Epithelial cell of prostate (primary cell): ENCODE measurements at regions not wholly inside any gene's neighbourhood (a gene's known extent, or its start where the extent isn't known, plus 50 kb on each side); places are given as distances from the start of the nearest gene placed in this dataset.

Source experiments
- DNase-seq: peaks from one replicate; pipeline ENCODE4 v3.0.0-alpha.2; 2011; ENCODE audit warnings: low read depth, low spot score
- H3K27ac ChIP-seq: fragments of 450-650 bp; 2 replicates; pipeline ENCODE4 v1.5.1; 2017; ENCODE audit warnings: mild to moderate bottlenecking

DNA sequence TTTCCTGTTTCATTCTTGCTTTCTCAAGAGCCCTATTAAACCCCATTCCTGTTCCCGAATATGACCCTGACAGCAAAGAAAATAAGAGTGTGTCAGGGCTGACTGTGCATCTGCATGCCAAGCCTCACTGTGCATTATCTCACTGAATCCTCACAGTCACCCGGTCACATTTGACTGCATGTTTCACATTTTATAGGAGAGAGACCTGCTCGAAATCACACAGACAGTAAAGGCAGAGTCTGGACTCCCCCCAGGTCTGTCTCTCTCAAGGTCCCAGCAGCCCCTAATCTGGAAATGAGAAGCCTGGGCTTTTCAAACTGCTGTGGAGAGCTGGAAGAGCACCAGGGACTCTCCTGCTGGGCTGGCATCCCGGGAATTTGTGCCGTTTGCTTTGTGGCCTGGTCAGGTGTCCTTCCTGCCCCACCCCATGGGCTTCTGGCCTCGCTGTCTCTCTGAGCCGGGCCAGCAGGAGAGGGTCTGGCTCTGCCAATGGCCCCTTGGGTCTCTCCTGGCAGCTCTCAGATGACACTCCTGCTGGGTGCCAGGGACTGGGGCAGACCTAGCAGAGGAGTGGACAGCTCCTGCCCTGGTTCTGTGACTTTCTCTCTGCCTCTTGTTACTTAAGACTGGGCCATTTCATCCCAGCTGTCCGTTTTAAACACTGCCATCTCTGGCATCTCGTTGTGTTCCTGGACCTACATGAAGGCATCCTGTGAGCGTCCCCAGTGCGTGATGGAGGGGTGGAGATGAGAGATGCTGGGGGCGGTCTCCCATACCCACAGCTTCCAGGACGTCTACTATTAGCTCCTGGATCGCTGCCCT, 173.6 kb downstream of the ARHGAP12 start:
- no peak for DNase-seq
- H3K27ac ChIP-seq: peak overlapping the region; percentile 43

DNA sequence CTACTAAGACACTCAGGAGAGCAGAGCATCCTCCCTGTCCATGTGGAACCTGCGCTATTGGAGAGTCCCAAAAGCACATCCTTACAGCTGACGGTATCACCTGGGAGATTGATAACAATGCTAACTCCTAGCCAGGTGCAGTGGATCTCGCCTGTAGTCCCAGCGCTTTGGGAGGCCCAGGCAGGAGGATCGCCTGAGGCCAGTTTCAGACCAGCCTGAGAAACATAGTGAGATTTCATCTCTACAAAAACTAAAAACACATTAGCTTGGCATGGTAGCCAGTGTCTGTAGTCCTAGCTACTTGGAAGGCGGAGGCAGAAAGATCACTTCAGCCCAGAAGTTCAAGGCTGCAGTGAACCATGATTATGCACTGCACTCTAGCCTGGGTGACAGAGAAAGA, 174.9 kb downstream of the ARHGAP12 start:
- no peak overlapping the region for H3K27ac ChIP-seq
- no peak for DNase-seq

DNA sequence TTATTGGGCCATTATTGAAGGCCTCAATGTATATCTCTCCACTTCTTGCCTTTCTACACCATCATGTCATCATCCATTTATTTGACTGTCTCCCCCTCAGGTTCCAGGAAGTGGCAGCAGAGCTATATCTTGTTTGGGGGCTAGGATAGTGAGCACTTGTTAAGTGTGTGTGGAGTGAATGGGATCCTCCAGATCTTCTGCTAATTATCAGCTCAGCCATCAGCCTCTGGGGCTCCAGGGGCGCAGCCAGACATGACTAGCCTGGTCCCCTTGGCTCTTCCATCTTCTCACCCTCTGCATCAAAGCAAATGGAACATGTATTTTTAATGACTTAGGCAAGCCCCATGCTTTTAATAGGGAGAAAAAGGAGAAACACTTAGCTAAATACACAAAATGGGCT, 176.5 kb downstream of the ARHGAP12 start:
- DNase-seq: no peak
- no peak overlapping the region for H3K27ac ChIP-seq

DNA sequence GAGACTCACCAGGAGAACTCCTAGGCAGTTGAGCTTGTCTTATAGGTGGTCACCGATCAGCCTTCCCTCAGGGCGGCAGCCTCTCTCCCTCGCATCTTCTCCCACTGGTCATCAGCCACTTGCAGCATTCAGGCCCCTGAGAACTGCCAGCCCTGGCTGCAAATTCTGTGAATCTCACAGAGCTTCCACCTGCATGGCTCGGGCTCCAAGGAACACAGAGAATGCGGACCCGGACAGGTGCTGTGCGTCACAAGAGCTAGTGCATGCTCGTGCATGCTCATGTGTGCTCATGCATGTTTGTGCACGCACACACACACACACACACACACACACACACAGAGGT, 176.9 kb downstream of the ARHGAP12 start:
- no peak overlapping the region for H3K27ac ChIP-seq
- DNase-seq: no peak

DNA sequence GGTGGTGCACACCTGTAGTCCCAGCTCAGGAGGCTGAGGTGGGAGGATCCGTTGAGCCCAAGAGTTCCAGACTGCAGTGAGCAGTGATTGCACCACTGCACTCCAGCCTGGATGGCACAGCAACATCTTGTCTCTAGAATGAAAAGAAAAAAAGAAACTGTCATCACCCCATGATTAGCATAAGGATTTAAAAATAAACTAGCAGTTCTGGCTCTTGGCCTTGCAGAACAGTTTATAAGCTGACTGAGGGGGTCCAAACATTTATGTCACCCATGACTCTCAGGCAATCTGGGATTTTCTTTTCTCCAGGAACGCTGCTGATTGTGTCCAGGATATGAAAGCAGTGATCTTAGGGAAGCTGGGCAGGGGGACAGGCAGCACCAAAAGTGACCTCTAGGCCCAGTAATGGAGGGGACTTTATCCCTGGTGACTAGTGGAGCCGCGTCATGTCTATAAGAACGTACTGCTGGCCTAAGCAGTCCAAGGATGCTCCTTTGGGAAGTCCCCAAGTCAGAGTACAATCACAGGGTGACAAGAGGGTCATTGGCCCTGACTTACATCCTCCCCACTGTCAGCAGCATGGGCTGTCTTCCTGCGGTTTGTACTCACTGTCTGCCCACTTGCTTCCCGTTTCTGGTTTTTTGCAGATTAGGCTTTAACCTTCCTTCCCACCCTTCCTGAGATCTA, 177.4 kb downstream of the ARHGAP12 start:
- no peak overlapping the region for H3K27ac ChIP-seq
- DNase-seq: no peak

DNA sequence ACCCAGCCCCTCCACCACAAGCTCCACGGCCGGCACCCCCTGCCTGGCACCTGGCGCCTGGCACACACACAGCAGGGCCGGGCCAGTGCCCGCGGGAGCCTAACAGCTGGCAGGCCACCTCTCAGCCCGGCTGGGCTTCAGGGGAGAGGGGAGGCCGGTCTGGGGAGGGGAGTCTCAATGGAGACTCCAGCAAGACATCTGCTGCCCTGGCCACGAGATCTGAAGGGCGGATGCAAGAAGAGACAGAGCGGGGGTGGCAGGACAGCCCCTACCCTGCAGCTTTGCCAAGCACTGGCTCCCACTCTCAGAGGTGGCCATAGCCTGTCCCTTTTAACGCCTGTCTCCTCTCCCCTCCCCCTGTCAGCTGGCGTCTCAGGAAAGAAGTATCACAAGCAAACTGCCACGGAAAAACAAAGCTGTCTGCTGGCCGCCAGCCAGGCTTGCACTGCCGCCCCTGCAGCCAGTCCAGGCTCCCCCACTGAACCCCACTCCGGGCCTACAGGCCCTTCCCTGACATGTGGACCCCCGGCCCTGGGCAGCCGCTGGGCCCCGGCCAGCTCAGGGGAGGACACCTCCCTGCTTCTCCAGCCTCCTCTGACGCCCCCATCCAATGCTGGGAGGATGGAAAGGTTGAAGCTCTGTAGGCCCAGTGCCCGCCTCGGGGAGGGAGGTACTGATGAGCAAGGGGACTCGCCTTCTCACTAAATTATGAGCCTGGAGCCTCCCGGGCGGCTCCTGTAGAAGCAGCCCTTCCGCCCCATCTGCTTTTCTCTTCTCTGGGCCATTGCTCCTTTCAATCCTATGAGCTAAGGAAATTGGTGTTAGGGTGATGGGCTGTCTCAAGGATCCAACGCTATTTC, 178.4 kb downstream of the ARHGAP12 start:
- no peak for DNase-seq
- H3K27ac ChIP-seq: no peak overlapping the region

DNA sequence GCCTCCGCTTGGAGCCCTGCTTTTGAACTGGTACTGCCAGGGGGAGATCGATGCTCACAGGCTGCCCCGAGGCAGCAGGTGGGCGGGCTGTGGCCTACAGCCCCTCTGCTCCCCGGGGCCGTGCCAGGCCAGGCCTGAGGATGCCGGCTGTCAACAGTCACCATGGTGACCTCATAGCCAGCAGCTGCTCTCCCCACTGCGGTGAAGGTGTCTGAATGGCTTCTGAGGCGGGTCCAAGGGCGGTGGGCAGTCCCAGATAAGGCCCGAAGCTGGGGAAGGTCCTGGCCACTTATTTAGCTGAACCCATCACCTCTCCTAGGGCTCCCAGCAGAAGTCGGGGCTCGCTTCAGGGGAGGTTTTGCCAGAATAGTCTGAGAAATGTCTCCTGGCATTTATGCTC, 179.3 kb downstream of the ARHGAP12 start:
- H3K27ac ChIP-seq: no peak overlapping the region
- DNase-seq: no peak

DNA sequence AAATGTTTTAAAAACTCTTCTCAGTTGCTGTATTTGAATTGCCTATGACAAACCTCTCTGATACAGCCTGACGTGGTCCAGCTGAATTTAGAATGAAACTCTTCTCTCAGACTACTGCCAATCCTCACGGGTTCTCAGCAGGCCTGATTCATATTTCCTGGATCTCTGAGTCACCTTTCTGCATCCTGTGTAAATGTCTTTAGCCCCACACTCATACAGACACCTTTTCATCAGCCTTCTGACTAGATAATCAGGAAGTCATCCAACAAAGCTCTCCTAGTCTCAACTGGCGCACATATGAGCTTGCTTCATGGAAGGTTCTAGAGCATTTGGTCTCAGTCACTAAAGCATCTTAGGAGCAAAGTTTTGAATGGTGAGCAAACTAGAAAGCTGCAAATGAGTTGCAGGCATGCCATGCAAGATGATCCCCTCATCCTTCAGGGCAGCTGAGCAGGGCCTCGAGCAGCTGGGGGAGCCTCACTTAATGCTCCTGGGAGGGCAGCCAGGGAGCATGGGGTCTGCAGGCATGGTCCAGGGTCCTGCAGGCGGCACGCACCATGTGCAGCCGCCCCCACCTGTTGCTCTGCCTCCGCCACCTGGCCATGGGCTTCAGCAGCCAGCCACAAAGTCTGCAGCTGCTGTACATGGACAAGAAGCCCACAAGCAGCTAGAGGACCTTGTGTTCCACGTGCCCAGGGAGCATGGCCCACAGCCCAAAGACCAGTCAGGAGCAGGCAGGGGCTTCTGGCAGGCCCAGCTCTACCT, 182.8 kb downstream of the ARHGAP12 start:
- H3K27ac ChIP-seq: peak overlapping the region; percentile 93
- DNase-seq: peak; percentile 88

DNA sequence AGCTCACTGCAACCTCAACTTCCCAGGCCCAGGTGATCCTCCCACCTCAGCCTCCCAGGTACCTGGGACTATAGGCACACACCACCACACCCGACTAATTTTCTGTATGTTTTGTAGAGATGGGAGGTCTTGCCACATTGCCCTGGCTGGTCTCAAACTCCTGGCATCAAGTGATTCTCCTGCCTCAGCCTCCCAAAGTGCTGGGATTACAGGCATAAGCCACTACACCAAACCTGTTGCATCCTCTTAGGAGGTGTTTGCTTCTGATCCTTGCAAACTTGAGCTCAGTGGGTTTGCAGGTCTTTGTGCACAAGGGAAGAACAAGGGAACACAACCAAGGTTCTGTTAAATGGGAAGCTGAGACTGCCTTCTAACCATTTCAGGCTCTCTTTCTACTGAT, 184.6 kb downstream of the ARHGAP12 start:
- no peak for DNase-seq
- no peak overlapping the region for H3K27ac ChIP-seq

DNA sequence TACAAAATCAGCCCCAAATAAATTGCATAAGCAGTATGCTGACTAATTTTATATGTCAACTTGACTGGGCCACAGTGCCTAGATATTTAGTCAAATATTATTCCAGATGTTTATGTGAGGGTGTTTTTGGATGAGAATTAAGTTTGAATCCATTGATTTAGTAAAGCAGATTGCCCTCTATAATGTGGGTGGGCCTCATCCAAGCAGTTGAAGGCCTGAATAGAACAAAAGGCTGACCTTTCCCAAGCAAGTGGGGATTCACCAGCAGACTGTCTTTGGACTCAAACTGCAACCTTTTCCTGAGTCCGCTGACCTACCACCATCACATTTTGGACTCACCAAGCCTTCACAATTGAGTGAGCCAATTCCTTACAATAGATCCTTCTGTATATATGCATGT, 186.4 kb downstream of the ARHGAP12 start:
- DNase-seq: no peak
- no peak overlapping the region for H3K27ac ChIP-seq

DNA sequence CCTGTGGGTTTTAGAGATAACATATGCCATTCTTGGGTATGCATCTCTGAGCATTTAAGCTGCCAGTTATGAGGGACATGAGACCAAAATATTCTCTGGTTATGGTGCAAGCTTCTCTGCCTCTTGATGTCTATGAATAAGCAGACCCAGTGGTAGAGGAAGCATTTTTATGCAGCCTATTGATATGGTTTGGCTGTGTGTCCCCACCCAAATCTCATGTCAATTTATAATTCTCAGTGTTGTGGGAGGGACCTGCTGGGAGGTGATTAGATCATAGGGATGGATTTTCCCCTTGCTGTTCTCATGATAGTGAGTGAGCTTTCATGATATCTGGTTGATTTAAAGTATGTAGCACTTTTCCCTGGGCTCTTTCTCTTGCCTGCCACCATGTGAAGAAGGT, 187.2 kb downstream of the ARHGAP12 start:
- DNase-seq: no peak
- no peak overlapping the region for H3K27ac ChIP-seq

DNA sequence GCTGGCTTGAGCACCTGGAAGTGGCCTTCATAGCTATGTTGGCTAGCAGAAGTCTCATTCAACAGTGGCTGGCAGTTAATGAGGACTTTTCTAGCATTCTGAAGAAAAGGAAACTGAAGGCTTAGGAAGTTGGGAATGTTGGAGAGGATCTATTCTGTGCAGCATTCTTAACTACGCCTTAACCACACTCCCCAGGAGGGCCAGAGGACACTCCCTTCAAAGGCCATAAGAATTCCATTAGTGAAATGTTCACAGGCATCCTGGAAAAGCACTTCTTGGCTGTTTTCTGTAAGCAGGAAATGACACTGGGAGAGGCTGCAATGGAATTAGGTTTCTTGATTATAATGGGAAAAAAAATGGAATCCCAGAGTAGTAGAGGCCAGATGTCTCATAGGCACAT, 188.9 kb downstream of the ARHGAP12 start:
- H3K27ac ChIP-seq: no peak overlapping the region
- DNase-seq: no peak

DNA sequence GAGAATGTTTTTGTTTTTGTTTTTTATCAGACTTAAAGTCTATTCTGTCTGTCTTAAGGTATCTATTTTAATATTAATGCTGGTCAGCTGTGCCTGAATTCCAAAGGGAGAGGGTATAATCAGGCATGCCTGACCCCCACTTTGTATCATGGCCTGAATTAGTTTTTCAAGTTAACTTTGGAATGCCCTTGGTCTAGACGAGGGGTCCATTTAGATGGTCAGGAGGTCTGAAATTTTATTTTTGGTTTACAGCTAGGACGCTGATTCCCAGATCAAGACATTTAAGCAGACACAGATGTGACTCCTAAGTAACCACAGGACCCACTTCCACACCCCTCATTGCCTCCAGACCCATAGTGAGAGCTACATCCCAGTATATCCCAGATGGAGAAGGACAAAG, 189.5 kb downstream of the ARHGAP12 start:
- H3K27ac ChIP-seq: no peak overlapping the region
- DNase-seq: no peak

DNA sequence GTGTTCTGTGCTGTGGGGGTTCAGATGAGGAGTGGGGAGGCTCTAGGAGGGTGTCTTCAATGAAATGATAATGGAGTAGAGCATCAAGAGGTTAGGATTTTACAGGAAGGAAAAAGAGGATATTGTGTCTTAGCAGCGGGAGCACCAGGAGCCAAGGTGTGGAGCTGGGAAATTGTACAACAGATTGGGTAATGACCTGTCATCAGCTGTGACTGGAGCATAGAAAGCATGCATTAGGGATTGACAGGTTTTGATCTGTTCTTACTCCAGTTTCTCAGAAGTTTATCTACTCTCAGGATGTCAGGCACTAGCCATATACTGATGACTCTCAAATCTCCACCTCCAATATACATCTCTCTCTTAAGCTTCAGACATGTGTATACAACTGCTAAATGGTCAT, 196.9 kb downstream of the ARHGAP12 start:
- DNase-seq: no peak
- no peak overlapping the region for H3K27ac ChIP-seq

DNA sequence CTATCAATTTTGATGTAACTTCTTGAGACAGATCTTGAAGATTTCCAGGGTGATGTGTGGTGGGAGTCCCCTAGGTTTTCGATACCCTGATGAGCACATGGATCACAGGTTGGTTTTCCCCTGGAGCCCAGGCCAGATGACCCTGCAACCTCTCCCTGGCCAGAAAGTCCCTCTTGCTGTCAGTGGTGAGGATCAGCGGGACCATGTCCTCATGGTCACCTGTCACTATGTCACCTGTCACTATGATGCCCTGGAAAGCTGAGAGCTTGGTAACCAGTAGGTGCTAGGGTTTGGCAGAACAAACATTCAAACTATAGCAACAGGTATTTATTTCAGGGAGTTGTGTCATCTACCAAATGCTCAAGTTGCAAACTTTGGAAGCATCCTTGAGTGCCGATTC, 197.9 kb downstream of the ARHGAP12 start:
- H3K27ac ChIP-seq: no peak overlapping the region
- no peak for DNase-seq

DNA sequence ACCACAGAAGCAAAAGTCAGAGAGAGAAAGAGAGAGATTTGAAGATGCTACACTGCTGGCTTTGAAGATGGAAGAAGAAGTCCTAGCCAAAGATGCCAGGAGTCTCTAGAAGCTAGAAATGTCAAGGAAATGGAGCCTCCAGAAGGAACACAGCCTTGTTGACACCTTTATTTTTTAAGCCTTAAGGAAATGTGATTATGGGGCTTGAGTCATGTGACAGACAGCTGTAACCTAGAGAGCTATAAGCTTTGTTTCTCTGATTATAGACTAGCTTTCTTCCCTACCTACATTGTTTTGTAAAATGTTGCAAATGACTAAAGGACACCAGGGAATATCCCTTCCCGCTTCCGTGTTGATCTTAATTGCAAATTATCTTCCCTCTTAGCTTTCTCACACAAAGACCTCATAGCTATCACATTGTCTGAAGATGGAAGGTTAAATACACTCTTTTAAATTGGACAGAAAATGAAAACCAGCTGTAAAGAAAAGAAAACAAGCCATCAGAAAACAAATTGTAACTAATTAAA, 199.9 kb downstream of the ARHGAP12 start:
- DNase-seq: no peak
- no peak overlapping the region for H3K27ac ChIP-seq

DNA sequence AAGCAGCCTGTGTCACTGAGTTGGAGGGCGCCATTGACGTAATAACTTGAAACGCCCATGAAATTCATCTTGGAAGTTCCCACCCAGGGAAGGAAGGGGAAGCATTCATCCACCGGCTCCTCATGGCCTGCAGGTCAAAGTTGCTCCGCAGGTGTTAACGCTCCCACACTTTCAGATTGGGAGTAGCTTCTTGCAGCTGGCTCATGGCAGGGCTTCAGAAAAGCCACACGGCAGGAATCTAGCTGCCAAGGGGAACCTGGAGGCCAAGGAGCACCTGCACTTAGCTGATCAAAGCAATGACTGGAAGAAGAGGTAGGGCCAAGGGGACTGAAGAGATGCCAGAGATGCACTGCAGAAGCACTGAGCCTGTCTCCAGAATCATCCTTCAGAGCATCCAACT, 203.2 kb downstream of the ARHGAP12 start:
- no peak for DNase-seq

DNA sequence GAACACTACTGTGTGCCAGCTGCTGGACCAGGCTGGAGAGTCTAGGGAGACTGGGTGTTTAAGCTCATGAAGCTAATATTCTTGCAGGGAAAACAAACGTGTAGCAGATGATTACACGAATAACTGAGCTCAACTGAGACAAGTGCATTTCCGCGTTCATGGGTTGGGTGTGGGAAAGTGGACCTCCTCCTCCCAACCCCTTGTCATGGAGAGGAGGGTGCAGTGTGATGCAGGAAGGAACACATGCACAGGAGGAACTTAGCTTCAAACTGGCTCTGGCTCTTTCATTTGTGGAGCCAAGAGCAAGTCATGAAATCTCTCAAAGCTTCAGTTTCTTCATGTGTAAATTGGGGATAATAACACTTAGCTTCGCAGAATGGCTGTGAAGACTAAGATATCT, 204.3 kb downstream of the ARHGAP12 start:
- no peak overlapping the region for H3K27ac ChIP-seq
- DNase-seq: no peak

More for the DNA sequence above, 203.2 kb downstream of the ARHGAP12 start:
- no peak overlapping the region for H3K27ac ChIP-seq

DNA sequence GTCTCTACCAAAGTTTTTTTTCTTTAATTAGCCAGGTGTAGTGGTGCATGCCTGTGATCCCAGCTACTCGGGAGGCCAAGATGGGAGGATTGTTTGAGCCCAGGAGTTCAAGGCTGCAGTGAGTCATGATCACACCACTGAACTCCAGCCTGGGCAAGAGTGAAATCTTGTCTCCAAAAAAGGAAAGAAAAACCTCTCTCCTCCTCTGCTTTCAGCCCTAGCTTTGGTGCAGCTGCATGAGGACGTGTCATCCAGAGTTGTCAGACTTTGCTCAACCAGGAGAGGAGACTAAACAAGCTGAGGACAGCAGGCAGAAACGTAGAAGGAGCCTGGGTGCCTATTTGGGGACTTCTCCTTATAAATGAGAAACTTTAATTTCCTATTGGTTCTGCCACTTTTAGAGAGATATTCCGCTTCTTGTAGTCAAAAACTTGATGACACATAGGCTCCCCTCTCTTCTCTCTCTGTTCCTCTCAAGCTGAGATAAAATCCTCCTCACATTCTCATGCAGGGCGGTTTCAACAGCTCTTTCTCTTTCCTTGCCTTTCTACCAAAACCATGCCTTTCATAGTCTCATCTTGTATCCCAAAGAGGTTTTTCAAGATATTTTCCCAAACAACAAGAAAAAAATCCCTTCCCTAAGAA, 205.4 kb downstream of the ARHGAP12 start:
- no peak for DNase-seq

DNA sequence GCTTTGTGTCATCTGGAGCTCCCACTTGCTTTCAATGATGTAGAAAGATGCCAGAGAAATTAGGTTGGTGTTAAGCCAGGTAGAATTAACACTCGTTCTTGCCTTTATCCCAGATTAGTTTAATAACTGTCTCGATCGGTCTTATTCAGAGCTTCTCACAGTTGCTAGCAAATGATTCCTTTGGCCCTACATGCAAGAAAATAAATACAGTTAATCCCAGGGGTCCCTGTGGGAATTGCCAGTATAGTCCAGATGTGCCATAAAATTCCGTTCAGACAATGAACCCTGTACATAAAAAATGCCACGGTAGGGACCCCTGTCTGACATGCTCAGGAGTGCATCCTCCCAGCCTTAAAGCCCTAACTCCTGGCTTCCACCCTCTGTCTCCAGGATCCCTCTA, 207.5 kb downstream of the ARHGAP12 start:
- DNase-seq: no peak
- no peak overlapping the region for H3K27ac ChIP-seq

More for the DNA sequence above, 205.4 kb downstream of the ARHGAP12 start:
- H3K27ac ChIP-seq: no peak overlapping the region
